Stimulated activated CD4-positive, alpha-beta T cell treated with anti-CD3 and anti-CD28 coated beads, Interleukin-1b, Interleukin-23, amount 100 ng/mL, for 4 hours (primary cell): ENCODE measurements at regions not wholly inside any gene's neighbourhood (a gene's known extent, or its start where the extent isn't known, plus 50 kb on each side); places are given as distances from the start of the nearest gene placed in this dataset.

ENCODE experiments used
- DNase-seq, 2 donors: peaks; one replicate each; pipeline ENCODE4 v3.0.0-alpha.2; 2020; ENCODE audit warnings: low read depth in 2 of 2

DNA sequence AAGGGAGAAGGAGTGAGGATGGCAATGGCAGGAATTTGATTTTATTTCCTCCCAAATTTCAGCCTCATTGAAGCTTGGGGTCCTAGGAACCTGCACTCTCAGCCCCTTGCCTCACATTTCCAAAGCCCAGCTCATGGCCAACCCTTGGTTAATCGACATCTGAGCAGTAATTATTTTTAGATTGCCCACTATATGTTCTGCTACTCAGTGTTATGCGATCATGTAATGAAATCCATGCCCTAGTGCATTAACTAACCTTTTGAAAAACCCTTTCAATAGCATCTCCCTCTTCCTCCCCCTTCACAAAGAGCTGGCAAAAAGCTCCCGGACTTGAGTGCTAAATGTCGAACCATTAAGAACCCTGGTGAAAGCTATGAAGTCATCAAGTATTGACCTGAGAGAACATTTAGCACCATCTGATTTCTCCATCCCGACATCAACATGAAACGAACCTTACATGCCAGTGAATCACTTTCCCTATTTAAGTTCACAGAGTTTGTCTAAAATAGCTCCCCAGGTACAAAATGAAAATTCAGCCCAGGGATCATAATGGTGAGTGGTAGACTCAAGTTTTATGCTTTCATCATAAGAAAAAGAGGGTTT, 59.2 kb upstream of the RPS6KA3 start:
- DNase-seq: no peak

- no peak for DNase-seq
Measured at GRCh38 chrX:20322887-20323286, 56.2 kb upstream of the RPS6KA3 start.

- no peak for DNase-seq
Measured at GRCh38 chrX:20320461-20321159, 53.9 kb upstream of the RPS6KA3 start.

DNA sequence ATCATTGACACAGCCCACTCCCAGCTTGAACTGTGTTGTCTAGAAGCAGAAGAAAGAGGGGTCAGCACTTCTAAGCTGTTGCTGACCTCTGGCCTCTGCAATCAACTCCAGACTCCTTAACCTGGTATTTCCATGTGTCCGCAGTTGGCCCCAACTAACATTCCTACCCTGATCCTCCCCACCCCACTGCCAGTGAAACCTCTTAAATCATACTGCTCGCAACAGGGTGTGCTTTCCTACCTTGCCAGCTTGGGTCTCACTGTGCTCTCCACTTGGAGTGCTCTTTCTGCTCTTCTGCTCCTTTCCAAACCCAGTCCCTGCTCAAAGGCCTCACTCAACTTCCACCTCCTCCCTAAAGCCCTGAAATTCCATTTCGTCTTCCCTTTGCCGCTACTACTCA, 52.3 kb upstream of the RPS6KA3 start:
- no peak for DNase-seq

GRCh38 chrX:20317873-20318272, 51.2 kb upstream of the RPS6KA3 start:
- no peak for DNase-seq
